Choroid plexus epithelial cell (primary cell): ENCODE measurements at regions not wholly inside any gene's neighbourhood (a gene's known extent, or its start where the extent isn't known, plus 50 kb on each side); places are given as distances from the start of the nearest gene placed in this dataset.
"Not testable (repeated sequence)": the region's sequence is repeated elsewhere in the genome, so short reads cannot be mapped to it uniquely, and the experiment has no call there.

Experiments used
- DNase-seq: peaks from one replicate; pipeline ENCODE4 v3.0.0-alpha.2; 2010; ENCODE audit warnings: low read depth
- H3K4me3 ChIP-seq: 2 replicates; pipeline ENCODE4 v1.5.1; 2011; ENCODE audit warnings: low read depth, mild to moderate bottlenecking, control low read depth, low read length, moderate library complexity
- CTCF ChIP-seq: conservative IDR thresholded peaks from 2 replicates; pipeline ENCODE4 v1.5.1; 2011; ENCODE audit warnings: low read depth, mild to moderate bottlenecking, control low read depth, inconsistent platforms, low read length, moderate library complexity

- no peak for DNase-seq
- H3K4me3 ChIP-seq: no peak overlapping the region
- no peak for TF ChIP-seq CTCF
Observed at GRCh38 chr6:14598017-14598864, 480.7 kb downstream of the CD83 start.

- not testable (repeated sequence) for DNase-seq, H3K4me3 ChIP-seq
Observed at GRCh38 chr6:14600306-14600705, 482.7 kb downstream of the CD83 start.

- TF ChIP-seq CTCF: no peak
- no peak for DNase-seq
- no peak overlapping the region for H3K4me3 ChIP-seq
Observed at GRCh38 chr6:14601490-14601889, 483.9 kb downstream of the CD83 start.

- TF ChIP-seq CTCF: no peak
- no peak overlapping the region for H3K4me3 ChIP-seq
- no peak for DNase-seq
Observed at GRCh38 chr6:14606353-14606752, 488.8 kb downstream of the CD83 start.

- DNase-seq: no peak
- no peak for TF ChIP-seq CTCF
- no peak overlapping the region for H3K4me3 ChIP-seq
Observed at GRCh38 chr6:14610141-14610540, 492.6 kb downstream of the CD83 start.

GRCh38 chr6:14612016-14612980 lies 494.7 kb downstream of the CD83 start:
- TF ChIP-seq CTCF: no peak
- DNase-seq: no peak
- no peak overlapping the region for H3K4me3 ChIP-seq

- DNase-seq: no peak
- no peak overlapping the region for H3K4me3 ChIP-seq
- no peak for TF ChIP-seq CTCF
Observed at GRCh38 chr6:14614631-14615030, 497.1 kb downstream of the CD83 start.
